ENCODE measurements at regions not wholly inside any gene's neighbourhood (a gene's known extent, or its start where the extent isn't known, plus 50 kb on each side); places are given as distances from the start of the nearest gene placed in this dataset.

- peak; percentile 62 for DNase-seq
Observed at GRCh38 chr6:134519465-134519864, 201.6 kb upstream of the SGK1 start.

DNA sequence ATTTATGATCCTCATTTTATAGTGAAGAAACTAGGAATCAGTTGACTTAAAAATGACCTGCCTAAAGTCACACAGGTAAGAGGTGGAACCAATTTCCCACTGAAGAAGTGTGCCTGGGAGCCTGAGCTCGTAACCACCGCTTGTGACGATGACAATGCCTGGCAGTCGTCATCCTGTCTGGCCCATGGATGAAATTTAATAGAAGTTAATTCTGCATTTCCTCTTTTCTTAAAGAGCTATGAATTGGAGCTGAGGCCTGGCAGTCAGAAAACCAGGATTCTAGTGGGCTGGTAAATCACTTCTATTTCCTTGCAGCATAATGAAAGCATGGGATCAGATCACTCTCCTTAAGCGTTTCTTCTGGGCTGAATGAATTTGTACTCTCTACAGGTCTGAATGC lies 200.0 kb upstream of the SGK1 start:
- no peak for DNase-seq

DNA sequence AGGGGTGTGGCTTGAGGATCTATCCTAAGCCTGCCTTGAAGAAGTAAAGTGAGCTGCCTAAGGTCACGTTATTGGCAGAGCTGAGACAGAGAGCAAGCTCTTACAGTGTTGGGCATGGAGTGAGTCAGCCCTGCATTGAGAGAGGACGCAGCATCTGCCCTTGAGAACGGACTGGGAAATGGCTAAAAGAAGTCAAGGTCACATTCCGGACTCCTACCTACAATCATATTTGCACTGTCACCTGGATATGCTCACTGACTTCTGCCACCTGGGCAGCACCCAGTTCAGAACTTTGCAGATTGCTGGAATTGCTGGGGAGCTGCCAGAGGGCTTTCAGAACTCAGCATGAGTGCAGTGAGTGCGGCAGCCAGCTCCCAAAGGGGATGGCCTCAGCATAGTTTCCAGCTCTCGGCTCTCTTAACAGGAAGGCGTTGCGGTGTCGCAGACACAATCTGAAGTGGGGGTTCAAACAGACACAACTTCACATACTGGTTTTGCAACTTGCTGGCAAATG lies 199.3 kb upstream of the SGK1 start:
- no peak for DNase-seq

- DNase-seq = no peak
Observed at GRCh38 chr6:134516582-134516981, 198.7 kb upstream of the SGK1 start.

DNA sequence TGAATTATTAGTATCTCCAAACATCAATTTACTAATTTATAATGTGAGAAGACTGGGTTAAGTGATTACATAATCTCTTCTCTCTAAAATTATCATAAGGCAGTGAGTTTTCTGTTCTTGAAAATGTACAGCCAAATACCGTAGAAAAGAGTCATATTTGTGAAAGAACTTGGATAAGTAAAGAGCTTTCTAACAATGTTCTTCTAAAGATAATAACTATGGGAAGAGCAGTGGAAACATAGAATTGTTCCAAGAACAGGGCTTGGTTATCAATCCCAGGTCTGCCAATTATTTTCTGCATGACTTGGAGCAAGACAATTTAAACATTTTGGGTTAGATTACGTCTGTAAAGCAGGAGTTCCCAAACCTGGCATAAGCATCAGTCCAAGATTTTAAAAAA lies 198.1 kb upstream of the SGK1 start:
- no peak for DNase-seq

- no peak for DNase-seq
Observed at GRCh38 chr6:134512981-134513391, 195.1 kb upstream of the SGK1 start.

GRCh38 chr6:134511984-134512683 lies 194.2 kb upstream of the SGK1 start:
- DNase-seq = no peak

DNA sequence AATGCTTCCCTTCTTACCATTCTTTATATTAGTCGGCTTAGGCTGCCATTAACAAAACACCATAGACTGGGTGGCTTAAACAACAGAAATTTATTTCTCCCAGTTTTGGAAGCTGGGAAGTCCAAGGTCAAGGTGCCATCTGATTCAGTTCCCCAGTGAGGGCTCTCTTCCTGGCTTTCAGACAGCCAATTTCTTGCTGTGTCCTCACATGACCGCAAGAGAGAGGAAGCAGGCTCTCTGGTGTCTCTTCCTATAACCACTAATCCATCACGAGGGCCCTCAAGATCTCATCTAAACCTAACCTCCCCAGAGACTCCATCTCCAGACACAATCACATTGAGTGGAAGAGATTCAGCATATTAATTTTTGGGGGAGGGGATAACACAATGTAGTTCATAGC lies 193.0 kb upstream of the SGK1 start:
- peak; percentile 18 for DNase-seq

DNA sequence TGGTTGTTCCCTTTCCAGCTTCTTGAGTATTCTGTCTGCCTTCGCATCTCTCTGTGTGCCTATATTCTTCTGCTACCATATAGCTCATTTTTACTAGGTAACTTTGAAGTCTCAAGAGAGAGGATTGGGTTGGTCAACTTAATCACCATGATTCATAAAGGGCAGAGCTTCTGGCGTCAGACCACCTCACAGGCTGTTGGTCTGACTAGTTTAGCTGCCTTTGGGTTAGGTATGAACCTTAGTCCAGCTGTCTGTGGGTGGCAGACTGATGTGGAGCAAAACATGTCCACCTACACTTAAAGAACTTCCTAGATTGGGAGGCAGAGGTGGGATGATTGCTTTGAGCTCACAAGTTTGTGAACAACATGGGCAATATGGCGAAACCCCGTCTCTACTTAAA lies 192.2 kb upstream of the SGK1 start:
- DNase-seq = no peak

DNA sequence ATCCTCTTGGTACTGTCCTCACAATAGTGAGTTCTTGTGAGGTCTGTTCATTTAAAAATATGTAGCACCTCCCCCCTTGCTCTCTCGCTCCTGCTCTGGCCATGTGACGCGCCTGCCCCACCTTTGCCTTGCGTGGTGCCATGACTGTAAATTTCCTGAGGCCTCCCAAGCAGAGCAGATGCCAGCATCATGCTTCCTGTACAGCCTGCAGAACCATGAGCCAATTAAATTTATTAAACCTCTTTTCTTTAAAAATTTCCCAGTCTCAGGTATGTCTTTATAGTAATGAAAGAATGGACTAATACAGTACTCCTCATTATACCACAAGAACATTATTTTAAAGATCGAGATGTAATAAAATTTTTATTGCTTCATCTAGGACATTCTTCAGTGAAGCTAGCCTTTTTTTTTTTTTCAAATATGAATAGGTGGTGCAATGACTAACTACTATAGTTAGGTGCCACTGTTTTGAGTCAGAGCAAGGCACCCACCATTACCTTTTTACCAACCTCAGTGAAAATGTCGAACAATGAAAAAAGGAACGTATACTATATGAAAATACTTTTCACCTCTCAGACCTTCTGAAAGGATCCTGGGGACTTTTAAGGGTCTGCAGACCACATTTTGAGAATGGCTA lies 191.1 kb upstream of the SGK1 start:
- DNase-seq = no peak

DNA sequence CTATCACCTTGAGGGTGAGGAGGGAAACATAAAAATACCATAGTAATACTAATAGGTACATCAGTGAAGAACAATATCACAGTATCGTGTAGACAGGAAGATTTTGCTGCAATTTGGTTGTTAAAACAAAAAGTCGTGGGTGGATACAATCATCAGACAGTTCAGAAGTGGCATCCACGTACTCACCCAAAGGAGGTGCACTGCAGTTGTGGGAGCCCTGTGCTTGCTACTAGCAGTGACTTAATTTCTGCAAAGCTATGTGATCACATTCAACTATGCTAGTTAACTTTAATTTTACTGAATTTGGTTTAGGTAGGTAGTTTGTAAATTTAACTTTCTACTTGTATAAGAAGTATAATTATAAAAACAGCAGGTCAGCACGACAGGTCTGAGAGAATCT lies 188.2 kb upstream of the SGK1 start:
- DNase-seq = no peak

DNA sequence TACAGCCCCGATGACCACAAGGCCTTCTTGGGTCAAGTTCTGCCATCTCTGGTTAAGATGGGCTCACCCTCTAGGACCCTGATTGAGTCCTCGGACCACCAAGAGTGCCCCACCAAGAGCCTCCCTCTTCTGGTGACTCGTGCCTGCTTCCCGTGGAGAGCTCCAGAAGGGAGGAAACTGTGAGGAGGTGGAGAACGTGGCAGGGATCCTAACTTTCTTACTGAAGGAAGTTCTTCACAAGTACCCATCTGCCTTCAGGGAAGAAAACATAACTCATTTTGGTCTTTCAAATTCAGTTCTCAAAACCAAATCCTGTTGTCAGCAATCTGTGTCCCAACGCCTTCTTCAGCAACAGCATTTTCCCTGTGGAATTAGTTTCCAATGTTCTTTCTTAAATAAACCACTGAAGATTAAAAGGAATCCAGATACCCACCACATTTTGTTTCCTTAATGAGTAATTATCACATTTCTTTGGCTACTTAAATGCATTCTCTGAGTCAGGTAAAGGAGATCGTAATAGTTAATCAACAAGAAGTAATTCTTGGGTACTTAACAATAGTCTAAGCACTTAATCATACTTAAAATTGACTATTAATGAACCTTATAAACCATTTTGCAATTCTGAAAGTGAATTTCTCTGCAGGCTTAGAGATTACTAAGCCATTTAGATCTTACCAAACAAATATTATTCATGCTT lies 185.8 kb upstream of the SGK1 start:
- no peak for DNase-seq

DNA sequence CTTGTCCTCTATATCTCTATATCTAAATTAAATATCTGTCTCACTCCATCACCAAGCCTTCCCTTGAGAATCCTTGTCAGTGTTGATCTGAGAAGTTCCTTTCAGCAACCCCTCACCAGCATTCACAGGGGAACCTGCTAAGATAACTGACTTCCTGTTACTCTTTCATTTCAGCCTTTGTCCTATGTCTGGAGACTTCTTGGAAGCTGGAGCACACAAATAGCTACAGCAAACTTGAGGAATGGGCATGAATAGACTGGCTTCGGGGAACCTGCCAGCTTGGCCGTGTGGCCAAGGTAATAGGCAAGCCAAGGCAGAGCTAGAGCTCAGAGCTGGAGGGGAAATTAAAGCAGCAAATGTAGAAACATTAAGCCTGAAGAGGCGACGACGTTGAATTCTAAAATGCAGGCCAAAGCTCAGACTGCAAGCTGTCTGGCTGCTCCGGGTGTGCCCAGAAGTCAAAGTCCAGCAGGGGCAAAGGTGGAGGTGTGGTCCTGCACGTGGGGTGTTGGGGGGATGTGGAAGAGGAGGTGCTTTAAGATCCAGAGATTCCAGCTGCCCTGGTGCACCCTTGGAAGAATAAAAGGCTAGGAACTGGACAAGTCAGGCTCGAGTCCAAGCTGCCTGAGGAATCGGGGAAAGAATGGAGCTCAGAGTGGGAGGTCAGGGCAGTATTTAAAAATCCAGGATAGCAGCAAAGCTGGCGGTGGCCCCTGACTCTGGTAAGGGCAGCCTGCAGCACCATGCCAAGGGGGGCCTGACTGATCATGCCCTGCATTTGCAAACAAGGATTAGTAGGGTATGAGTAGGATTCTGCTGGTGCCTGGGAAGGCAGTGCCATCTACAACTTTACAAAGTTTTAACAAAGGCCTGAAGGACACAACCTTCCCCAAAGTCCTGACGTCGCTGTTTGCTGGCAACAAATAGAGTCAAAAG lies 185.0 kb upstream of the SGK1 start:
- DNase-seq = no peak

- no peak for DNase-seq
Observed at GRCh38 chr6:134495890-134496248, 178.0 kb upstream of the SGK1 start.

- no peak for DNase-seq
Observed at GRCh38 chr6:134495203-134495889, 177.4 kb upstream of the SGK1 start.

DNA sequence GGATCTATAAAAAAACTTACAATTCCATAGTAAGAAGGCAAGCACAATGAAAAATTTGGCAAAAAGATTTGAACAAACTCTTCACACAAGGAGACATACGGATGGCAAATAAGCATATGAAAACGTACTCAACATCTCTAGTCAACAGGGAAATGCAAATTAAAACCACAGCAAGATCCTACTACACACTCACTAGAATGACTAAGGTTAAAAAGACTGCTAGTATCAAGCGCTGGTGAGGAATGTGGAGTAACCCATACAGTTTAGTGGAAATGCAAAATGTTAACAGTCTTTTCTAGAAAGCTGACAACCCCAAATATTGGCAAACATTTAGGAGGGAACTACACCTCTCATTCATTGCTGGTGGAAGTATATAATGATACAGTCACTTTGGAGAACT lies 175.9 kb upstream of the SGK1 start:
- no peak for DNase-seq

DNA sequence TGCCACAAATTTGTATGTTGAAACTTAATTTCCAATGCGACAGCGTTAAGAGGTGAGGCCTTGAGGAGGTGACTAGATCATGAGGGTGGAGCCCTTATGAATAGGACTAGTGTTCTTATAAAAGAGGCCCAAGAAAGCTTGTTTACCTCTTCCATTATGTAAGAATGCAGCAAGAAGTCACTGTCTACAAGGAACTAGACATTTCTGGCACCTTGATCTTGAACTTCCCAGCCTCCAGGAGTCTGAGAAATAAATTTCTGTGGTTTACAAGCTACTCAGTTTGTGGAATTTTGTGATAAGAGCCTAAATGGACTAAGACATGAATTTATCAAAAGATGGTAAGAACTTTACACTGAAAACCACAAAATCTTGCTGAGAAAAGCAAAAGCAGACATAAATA lies 173.6 kb upstream of the SGK1 start:
- no peak for DNase-seq

- no peak for DNase-seq
Observed at GRCh38 chr6:134482593-134483270, 164.8 kb upstream of the SGK1 start.

- no peak for DNase-seq
Observed at GRCh38 chr6:134481966-134482365, 164.1 kb upstream of the SGK1 start.

- no peak for DNase-seq
Observed at GRCh38 chr6:134480593-134480992, 162.7 kb upstream of the SGK1 start.

GRCh38 chr6:134478764-134479399 lies 161.0 kb upstream of the SGK1 start:
- DNase-seq = no peak

All from hematopoietic multipotent progenitor cell treated with erythropoietin and hydrocortisone succinate and interleukin-3 and kit ligand, for 6 days (in vitro differentiated cells).